SK-N-SH treated with all-trans-retinoic acid at 6 μM for 48 hours (cell line): ENCODE measurements at regions not wholly inside any gene's neighbourhood (a gene's known extent, or its start where the extent isn't known, plus 50 kb on each side); places are given as distances from the start of the nearest gene placed in this dataset.

Experiments used
- ATAC-seq: fragments of 200-7000 bp; cut with Tn5 transposase; 3 replicates; pipeline ENCODE4 v1.9.1; 2020; ENCODE audit warnings: mild to moderate bottlenecking, moderate library complexity
- ARNTL ChIP-seq: fragments of 450-650 bp; formaldehyde crosslinking; IDR thresholded peaks from 2 replicates; pipeline ENCODE4 v1.5.0; 2020; ENCODE audit warnings: low read depth, mild to moderate bottlenecking, moderate library complexity, borderline replicate concordance
- CSDC2 ChIP-seq: fragments of 250-450 bp; sonication (Bioruptor Pico); IDR thresholded peaks from 2 replicates; pipeline ENCODE4 v1.5.0; 2020; ENCODE audit warnings: mild to moderate bottlenecking, moderate library complexity
- ESRRG ChIP-seq: fragments of 250-450 bp; sonication (Bioruptor Pico); IDR thresholded peaks from 2 replicates; pipeline ENCODE4 v1.6.1; 2021; ENCODE audit warnings: mild to moderate bottlenecking
- GLIS3 ChIP-seq: fragments of 250-450 bp; sonication (Bioruptor Pico); IDR thresholded peaks from 2 replicates; pipeline ENCODE4 v1.5.0; 2020; ENCODE audit warnings: mild to moderate bottlenecking, moderate library complexity
- ISL1 ChIP-seq: fragments of 250-450 bp; sonication (Bioruptor Pico); IDR thresholded peaks from 2 replicates; pipeline ENCODE4 v2.1.2; 2022; ENCODE audit warnings: mild to moderate bottlenecking, moderate library complexity
- OSR1 ChIP-seq: fragments of 250-450 bp; sonication (Bioruptor Pico); IDR thresholded peaks from 2 replicates; pipeline ENCODE4 v1.8.0; 2022; ENCODE audit warnings: moderate library complexity, mild to moderate bottlenecking, inconsistent platforms
- PPARA ChIP-seq: fragments of 250-450 bp; sonication (Bioruptor Pico); IDR thresholded peaks from 2 replicates; pipeline ENCODE4 v1.5.0; 2020; ENCODE audit warnings: mild to moderate bottlenecking, borderline replicate concordance
- RARB ChIP-seq: fragments of 250-450 bp; sonication (Bioruptor Pico); IDR thresholded peaks from 2 replicates; pipeline ENCODE4 v1.8.0; 2021; ENCODE audit warnings: mild to moderate bottlenecking, moderate library complexity
- SNAI2 ChIP-seq: fragments of 250-450 bp; sonication (Bioruptor Pico); IDR thresholded peaks from 2 replicates; pipeline ENCODE4 v1.5.0; 2020; ENCODE audit warnings: mild to moderate bottlenecking, moderate library complexity
- TCF4 ChIP-seq: fragments of 250-450 bp; sonication (Bioruptor Pico); IDR thresholded peaks from 2 replicates; pipeline ENCODE4 v1.8.0; 2021; ENCODE audit warnings: mild to moderate bottlenecking, moderate library complexity, borderline replicate concordance
- TOX ChIP-seq: fragments of 250-450 bp; sonication (Bioruptor Pico); IDR thresholded peaks from 2 replicates; pipeline ENCODE4 v1.8.0; 2021; ENCODE audit warnings: mild to moderate bottlenecking, moderate library complexity, borderline replicate concordance
- ZC3H10 ChIP-seq: fragments of 250-450 bp; sonication (Bioruptor Pico); IDR thresholded peaks from 2 replicates; pipeline ENCODE4 v1.5.1; 2021; ENCODE audit warnings: mild to moderate bottlenecking, moderate library complexity
- ZFP3 ChIP-seq: fragments of 250-450 bp; sonication (Bioruptor Pico); IDR thresholded peaks from 2 replicates; pipeline ENCODE4 v1.5.0; 2020; ENCODE audit warnings: mild to moderate bottlenecking, moderate library complexity
- ZFP30 ChIP-seq: fragments of 450-650 bp; formaldehyde crosslinking; IDR thresholded peaks from 2 replicates; pipeline ENCODE4 v1.5.0; 2022; ENCODE audit warnings: mild to moderate bottlenecking, moderate library complexity
- ZNF565 ChIP-seq: fragments of 450-650 bp; formaldehyde crosslinking; conservative IDR thresholded peaks from 2 replicates; pipeline ENCODE4 v1.5.0; 2020; ENCODE audit warnings: low read depth, mild to moderate bottlenecking, moderate library complexity
- ZNF70 ChIP-seq: fragments of 450-650 bp; formaldehyde crosslinking; IDR thresholded peaks from 2 replicates; pipeline ENCODE4 v1.5.0; 2020; ENCODE audit warnings: mild to moderate bottlenecking, moderate library complexity
- ZNF8 ChIP-seq: fragments of 450-650 bp; formaldehyde crosslinking; IDR thresholded peaks from 2 replicates; pipeline ENCODE4 v1.5.0; 2020; ENCODE audit warnings: mild to moderate bottlenecking, moderate library complexity
- TF ChIP-seq, protein P1 (sequence below): fragments of 250-450 bp; sonication (Bioruptor Pico); IDR thresholded peaks from 2 replicates; pipeline ENCODE4 v1.5.0; 2020; ENCODE audit warnings: mild to moderate bottlenecking, moderate library complexity
- TF ChIP-seq, protein P2 (sequence below): fragments of 250-450 bp; sonication (Bioruptor Pico); IDR thresholded peaks from 2 replicates; pipeline ENCODE4 v1.8.0; 2020; ENCODE audit warnings: mild to moderate bottlenecking, moderate library complexity, borderline replicate concordance
- TF ChIP-seq, protein P3 (sequence below): fragments of 250-450 bp; sonication (Bioruptor Pico); IDR thresholded peaks from 2 replicates; pipeline ENCODE4 v1.5.1; 2021; ENCODE audit warnings: mild to moderate bottlenecking, moderate library complexity

DNA sequence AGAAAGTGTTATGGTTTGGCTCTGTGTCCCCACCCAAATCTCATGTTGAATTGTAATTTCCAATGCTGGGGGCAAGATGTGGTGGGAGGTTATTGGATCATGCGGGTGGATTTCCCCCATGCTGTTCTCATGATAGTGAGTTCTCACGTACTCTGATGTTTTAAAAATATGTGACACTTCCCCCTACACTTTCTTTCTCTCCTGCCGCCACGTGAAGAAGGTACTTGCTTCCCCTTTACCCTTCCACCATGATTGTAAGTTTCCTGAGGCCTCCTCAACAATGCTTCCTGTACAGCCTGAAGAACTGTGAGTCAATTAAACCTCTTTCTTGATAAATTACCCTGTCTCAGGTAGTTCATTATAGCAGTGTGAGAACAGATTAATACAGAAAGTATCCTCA lies 150.8 kb downstream of the TMEM200A start:
- TF ChIP-seq ZC3H10 (CRISPR knock-in tag) (no peak), ZFP3 (CRISPR knock-in tag) (no peak), ZNF8 (CRISPR knock-in tag) (no peak)
- TF ChIP-seq, protein P1, sequence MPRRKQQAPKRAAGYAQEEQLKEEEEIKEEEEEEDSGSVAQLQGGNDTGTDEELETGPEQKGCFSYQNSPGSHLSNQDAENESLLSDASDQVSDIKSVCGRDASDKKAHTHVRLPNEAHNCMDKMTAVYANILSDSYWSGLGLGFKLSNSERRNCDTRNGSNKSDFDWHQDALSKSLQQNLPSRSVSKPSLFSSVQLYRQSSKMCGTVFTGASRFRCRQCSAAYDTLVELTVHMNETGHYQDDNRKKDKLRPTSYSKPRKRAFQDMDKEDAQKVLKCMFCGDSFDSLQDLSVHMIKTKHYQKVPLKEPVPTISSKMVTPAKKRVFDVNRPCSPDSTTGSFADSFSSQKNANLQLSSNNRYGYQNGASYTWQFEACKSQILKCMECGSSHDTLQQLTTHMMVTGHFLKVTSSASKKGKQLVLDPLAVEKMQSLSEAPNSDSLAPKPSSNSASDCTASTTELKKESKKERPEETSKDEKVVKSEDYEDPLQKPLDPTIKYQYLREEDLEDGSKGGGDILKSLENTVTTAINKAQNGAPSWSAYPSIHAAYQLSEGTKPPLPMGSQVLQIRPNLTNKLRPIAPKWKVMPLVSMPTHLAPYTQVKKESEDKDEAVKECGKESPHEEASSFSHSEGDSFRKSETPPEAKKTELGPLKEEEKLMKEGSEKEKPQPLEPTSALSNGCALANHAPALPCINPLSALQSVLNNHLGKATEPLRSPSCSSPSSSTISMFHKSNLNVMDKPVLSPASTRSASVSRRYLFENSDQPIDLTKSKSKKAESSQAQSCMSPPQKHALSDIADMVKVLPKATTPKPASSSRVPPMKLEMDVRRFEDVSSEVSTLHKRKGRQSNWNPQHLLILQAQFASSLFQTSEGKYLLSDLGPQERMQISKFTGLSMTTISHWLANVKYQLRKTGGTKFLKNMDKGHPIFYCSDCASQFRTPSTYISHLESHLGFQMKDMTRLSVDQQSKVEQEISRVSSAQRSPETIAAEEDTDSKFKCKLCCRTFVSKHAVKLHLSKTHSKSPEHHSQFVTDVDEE, result no peak
- ATAC-seq, result no peak

DNA sequence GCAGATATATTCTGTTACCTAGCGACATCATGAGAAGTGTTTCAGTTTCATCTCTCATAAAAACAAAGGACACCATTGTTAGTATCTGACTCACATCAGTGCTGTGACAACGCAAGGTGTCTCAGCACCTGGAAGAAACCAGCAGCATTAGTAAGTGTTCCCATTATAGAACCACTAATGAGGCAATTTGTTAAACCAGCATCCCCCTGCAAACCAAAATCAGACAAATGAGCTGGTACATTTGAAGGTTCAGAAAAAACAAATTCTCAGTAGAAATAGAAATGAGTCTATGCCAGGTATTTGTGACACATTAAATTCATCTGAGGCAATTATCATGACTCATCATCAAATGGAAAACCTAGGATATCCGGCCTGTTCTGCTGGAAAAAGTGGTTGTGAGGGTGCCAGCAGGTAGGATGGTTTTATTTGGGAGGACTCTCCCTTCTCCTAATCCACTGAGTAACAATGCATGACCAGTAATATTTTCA lies 151.7 kb downstream of the TMEM200A start:
- ATAC-seq, result peak; percentile 32

DNA sequence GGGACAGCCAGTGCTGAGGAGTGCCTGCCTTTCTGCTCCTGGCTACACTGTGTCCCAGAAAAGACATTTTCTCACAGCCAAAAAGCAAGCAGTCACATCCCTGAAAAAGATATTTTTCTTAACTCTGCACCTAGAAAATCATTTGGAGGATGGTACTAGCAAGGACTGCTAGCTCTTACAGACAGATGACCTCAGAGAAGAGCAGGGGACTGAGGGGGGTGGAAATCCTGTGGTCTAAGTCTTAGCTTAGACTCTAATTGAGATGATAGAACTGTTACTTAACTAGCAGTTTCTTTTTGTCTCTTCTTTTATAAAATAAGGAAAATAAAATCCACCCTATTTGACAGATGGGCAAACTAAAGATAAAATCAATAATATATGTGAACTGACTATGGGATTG lies 152.8 kb downstream of the TMEM200A start:
- no peak for TF ChIP-seq RARB
- TF ChIP-seq, protein P2, sequence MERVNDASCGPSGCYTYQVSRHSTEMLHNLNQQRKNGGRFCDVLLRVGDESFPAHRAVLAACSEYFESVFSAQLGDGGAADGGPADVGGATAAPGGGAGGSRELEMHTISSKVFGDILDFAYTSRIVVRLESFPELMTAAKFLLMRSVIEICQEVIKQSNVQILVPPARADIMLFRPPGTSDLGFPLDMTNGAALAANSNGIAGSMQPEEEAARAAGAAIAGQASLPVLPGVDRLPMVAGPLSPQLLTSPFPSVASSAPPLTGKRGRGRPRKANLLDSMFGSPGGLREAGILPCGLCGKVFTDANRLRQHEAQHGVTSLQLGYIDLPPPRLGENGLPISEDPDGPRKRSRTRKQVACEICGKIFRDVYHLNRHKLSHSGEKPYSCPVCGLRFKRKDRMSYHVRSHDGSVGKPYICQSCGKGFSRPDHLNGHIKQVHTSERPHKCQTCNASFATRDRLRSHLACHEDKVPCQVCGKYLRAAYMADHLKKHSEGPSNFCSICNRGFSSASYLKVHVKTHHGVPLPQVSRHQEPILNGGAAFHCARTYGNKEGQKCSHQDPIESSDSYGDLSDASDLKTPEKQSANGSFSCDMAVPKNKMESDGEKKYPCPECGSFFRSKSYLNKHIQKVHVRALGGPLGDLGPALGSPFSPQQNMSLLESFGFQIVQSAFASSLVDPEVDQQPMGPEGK, result no peak
- no peak for TF ChIP-seq ZFP30 (CRISPR knock-in tag)
- TF ChIP-seq PPARA (CRISPR knock-in tag), result no peak
- no peak for TF ChIP-seq GLIS3 (CRISPR knock-in tag)
- TF ChIP-seq SNAI2, result no peak
- TF ChIP-seq ARNTL (CRISPR knock-in tag), result no peak
- TF ChIP-seq, all 23 proteins: peak for 0

More for the DNA sequence above, 151.7 kb downstream of the TMEM200A start:
- no peak for TF ChIP-seq CSDC2
- TF ChIP-seq OSR1, result no peak
- no peak for TF ChIP-seq GLIS3 (CRISPR knock-in tag)
- no peak for TF ChIP-seq ZFP30 (CRISPR knock-in tag)
- no peak for TF ChIP-seq ZNF565
- TF ChIP-seq ESRRG (CRISPR knock-in tag), result no peak
- TF ChIP-seq ZFP3 (CRISPR knock-in tag), result no peak
- no peak for TF ChIP-seq ZNF8 (CRISPR knock-in tag)
- no peak for TF ChIP-seq TCF4
- TF ChIP-seq TOX (CRISPR knock-in tag), result no peak
- TF ChIP-seq, protein P3, sequence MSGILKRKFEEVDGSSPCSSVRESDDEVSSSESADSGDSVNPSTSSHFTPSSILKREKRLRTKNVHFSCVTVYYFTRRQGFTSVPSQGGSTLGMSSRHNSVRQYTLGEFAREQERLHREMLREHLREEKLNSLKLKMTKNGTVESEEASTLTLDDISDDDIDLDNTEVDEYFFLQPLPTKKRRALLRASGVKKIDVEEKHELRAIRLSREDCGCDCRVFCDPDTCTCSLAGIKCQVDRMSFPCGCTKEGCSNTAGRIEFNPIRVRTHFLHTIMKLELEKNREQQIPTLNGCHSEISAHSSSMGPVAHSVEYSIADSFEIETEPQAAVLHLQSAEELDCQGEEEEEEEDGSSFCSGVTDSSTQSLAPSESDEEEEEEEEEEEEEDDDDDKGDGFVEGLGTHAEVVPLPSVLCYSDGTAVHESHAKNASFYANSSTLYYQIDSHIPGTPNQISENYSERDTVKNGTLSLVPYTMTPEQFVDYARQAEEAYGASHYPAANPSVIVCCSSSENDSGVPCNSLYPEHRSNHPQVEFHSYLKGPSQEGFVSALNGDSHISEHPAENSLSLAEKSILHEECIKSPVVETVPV, result no peak

DNA sequence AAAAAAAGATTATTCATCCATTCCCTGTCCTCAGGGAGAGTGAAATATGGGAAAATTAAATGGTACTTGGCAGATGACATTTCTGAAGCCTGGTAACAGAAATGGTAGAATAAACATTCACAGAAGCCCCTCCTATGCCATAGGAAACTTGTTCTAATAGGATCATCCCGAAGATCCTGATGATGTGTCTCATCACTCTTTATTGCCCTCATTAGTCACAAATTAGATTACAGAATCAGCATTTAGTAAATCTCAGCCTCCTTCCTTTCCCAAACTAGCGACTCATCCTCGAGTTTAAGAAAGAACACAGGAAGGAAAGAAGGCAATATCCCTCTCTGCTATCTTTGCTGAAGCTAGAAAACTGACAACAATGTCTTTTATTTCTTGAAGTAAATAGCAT lies 154.4 kb downstream of the TMEM200A start:
- no peak for TF ChIP-seq OSR1
- TF ChIP-seq ZNF565, result no peak
- TF ChIP-seq ISL1 (CRISPR knock-in tag), result no peak
- TF ChIP-seq ZNF8 (CRISPR knock-in tag), result no peak
- TF ChIP-seq ZFP3 (CRISPR knock-in tag), result no peak
- TF ChIP-seq, protein P1, result no peak
- no peak for TF ChIP-seq ZNF70 (CRISPR knock-in tag)
- no peak for TF ChIP-seq ZC3H10 (CRISPR knock-in tag)
- TF ChIP-seq, protein P3, result no peak
- TF ChIP-seq, protein P2, result no peak
- TF ChIP-seq GLIS3 (CRISPR knock-in tag), result no peak
- no peak; the same call in 2 of the 3 replicates for ATAC-seq

More for the DNA sequence above, 152.8 kb downstream of the TMEM200A start:
- ATAC-seq, result peak; percentile 51
